ENCODE measurements at regions not wholly inside any gene's neighbourhood (a gene's known extent, or its start where the extent isn't known, plus 50 kb on each side); places are given as distances from the start of the nearest gene placed in this dataset.

GRCh38 chr2:129299756-129300155 lies 679.7 kb upstream of the RAB6C start:
- no peak overlapping the region for H3K4me3 ChIP-seq (replicated peaks; ENCODE audit: low read depth, low read length)
- no peak for DNase-seq (ENCODE audit: low read depth)
- no peak for TF ChIP-seq CTCF (IDR thresholded peaks at IDR 0.05; ENCODE audit: low read length, missing control alignments)

GRCh38 chr2:129300456-129300855 lies 679.0 kb upstream of the RAB6C start:
- no peak for TF ChIP-seq CTCF (IDR thresholded peaks at IDR 0.05; ENCODE audit: low read length, missing control alignments)
- DNase-seq (ENCODE audit: low read depth), result no peak

GRCh38 chr2:129301431-129301913 lies 678.0 kb upstream of the RAB6C start:
- no peak overlapping the region for H3K4me3 ChIP-seq (replicated peaks; ENCODE audit: low read depth, low read length)
- no peak for TF ChIP-seq CTCF (IDR thresholded peaks at IDR 0.05; ENCODE audit: low read length, missing control alignments)
- DNase-seq (ENCODE audit: low read depth), result no peak

More at GRCh38 chr2:129300456-129300855, 679.0 kb upstream of the RAB6C start:
- no peak overlapping the region for H3K4me3 ChIP-seq (replicated peaks; ENCODE audit: low read depth, low read length)

- DNase-seq (ENCODE audit: low read depth), result no peak
- no peak overlapping the region for H3K4me3 ChIP-seq (replicated peaks; ENCODE audit: low read depth, low read length)
- TF ChIP-seq CTCF (IDR thresholded peaks at IDR 0.05; ENCODE audit: low read length, missing control alignments), result no peak
Observed at GRCh38 chr2:129302106-129302505, 677.4 kb upstream of the RAB6C start.

GRCh38 chr2:129302561-129303183 lies 676.8 kb upstream of the RAB6C start:
- DNase-seq (ENCODE audit: low read depth), result no peak
- TF ChIP-seq CTCF (IDR thresholded peaks at IDR 0.05; ENCODE audit: low read length, missing control alignments), result no peak
- no peak overlapping the region for H3K4me3 ChIP-seq (replicated peaks; ENCODE audit: low read depth, low read length)

- H3K4me3 ChIP-seq (replicated peaks; ENCODE audit: low read depth, low read length), result no peak overlapping the region
- no peak for DNase-seq (ENCODE audit: low read depth)
- TF ChIP-seq CTCF (IDR thresholded peaks at IDR 0.05; ENCODE audit: low read length, missing control alignments), result no peak
Observed at GRCh38 chr2:129314120-129314519, 665.3 kb upstream of the RAB6C start.
